Mucosa of stomach (tissue), 1 donor: ENCODE measurements at regions not wholly inside any gene's neighbourhood (a gene's known extent, or its start where the extent isn't known, plus 50 kb on each side); places are given as distances from the start of the nearest gene placed in this dataset.
"Not testable (repeated sequence)": the region's sequence is repeated elsewhere in the genome, so short reads cannot be mapped to it uniquely, and the experiment has no call there.

Experiments
- H3K27me3 ChIP-seq: one replicate; pipeline ENCODE4 v1.7.0; 2013; ENCODE audit warnings: mild to moderate bottlenecking, low read length; ENCODE audit not compliant: control insufficient read depth, insufficient read depth
- H3K36me3 ChIP-seq: one replicate; pipeline ENCODE4 v1.7.0; 2013; ENCODE audit warnings: low read length; ENCODE audit not compliant: control insufficient read depth, insufficient read depth
- H3K4me1 ChIP-seq: one replicate; pipeline ENCODE4 v1.7.0; 2013; ENCODE audit warnings: mild to moderate bottlenecking, low read length; ENCODE audit not compliant: control insufficient read depth, insufficient read depth
- H3K4me3 ChIP-seq: one replicate; pipeline ENCODE4 v1.7.0; 2013; ENCODE audit warnings: low read length
- H3K9ac ChIP-seq: one replicate; pipeline ENCODE4 v1.7.0; 2013; ENCODE audit warnings: mild to moderate bottlenecking, low read length, moderate library complexity
- H3K9me3 ChIP-seq: one replicate; pipeline ENCODE4 v1.7.0; 2013; ENCODE audit warnings: mild to moderate bottlenecking, low read length, moderate library complexity; ENCODE audit not compliant: control insufficient read depth
- donor health status: Pancreatic carcinoma.

GRCh38 chr1:238343852-238344251 is 453.1 kb upstream of the ZP4 start:
- no peaks in the 10 kb centered on the region for H3K4me1 ChIP-seq
- H3K27me3 ChIP-seq: no peaks in the 10 kb centered on the region
- no peak overlapping the region for H3K9ac ChIP-seq
- H3K4me3 ChIP-seq: no peak overlapping the region
- H3K9me3 ChIP-seq: no peaks in the 10 kb centered on the region
- H3K36me3 ChIP-seq: no peaks in the 10 kb centered on the region

- Histone ChIP-seq H3K4me1 (no peaks in the 10 kb centered on the region), H3K36me3 (no peaks in the 10 kb centered on the region), H3K9me3 (no peaks in the 10 kb centered on the region), H3K9ac (no peak overlapping the region), H3K27me3 (no peaks in the 10 kb centered on the region), H3K4me3 (no peak overlapping the region)
These were observed 450.7 kb upstream of the ZP4 start for GRCh38 chr1:238341395-238341794.

GRCh38 chr1:238340989-238341388 is 450.3 kb upstream of the ZP4 start:
- Histone ChIP-seq H3K9me3 (no peaks in the 10 kb centered on the region), H3K36me3 (no peaks in the 10 kb centered on the region), H3K27me3 (no peaks in the 10 kb centered on the region), H3K4me3 (no peak overlapping the region), H3K9ac (no peak overlapping the region), H3K4me1 (no peaks in the 10 kb centered on the region)

- no peaks in the 10 kb centered on the region for H3K27me3 ChIP-seq
- no peaks in the 10 kb centered on the region for H3K36me3 ChIP-seq
- H3K9ac ChIP-seq: no peak overlapping the region
- H3K4me3 ChIP-seq: no peak overlapping the region
- H3K4me1 ChIP-seq: peaks cover 21% of the 10 kb centered on the region
- no peaks in the 10 kb centered on the region for H3K9me3 ChIP-seq
These were observed 445.8 kb upstream of the ZP4 start for GRCh38 chr1:238336531-238336930.

GRCh38 chr1:238334170-238334569 is 443.4 kb upstream of the ZP4 start:
- no peaks in the 10 kb centered on the region for H3K27me3 ChIP-seq
- H3K4me3 ChIP-seq: no peak overlapping the region
- H3K36me3 ChIP-seq: no peaks in the 10 kb centered on the region
- no peaks in the 10 kb centered on the region for H3K9me3 ChIP-seq
- H3K9ac ChIP-seq: no peak overlapping the region
- peaks cover 28% of the 10 kb centered on the region for H3K4me1 ChIP-seq

GRCh38 chr1:238331557-238331956 is 440.8 kb upstream of the ZP4 start:
- Histone ChIP-seq H3K9ac (no peak overlapping the region), H3K4me1 (peaks cover 28% of the 10 kb centered on the region), H3K36me3 (no peaks in the 10 kb centered on the region), H3K9me3 (no peaks in the 10 kb centered on the region), H3K27me3 (no peaks in the 10 kb centered on the region), H3K4me3 (no peak overlapping the region)

GRCh38 chr1:238329671-238330070 is 438.9 kb upstream of the ZP4 start:
- peaks cover 23% of the 10 kb centered on the region for H3K4me1 ChIP-seq
- H3K36me3 ChIP-seq: no peaks in the 10 kb centered on the region
- H3K9me3 ChIP-seq: no peaks in the 10 kb centered on the region
- no peak overlapping the region for H3K9ac ChIP-seq
- no peak overlapping the region for H3K4me3 ChIP-seq
- no peaks in the 10 kb centered on the region for H3K27me3 ChIP-seq

- H3K36me3 ChIP-seq, H3K9me3 ChIP-seq, H3K27me3 ChIP-seq, H3K4me3 ChIP-seq, H3K9ac ChIP-seq: not testable (repeated sequence)
- peaks cover 20% of the 10 kb centered on the region for H3K4me1 ChIP-seq
These were observed 436.3 kb upstream of the ZP4 start for GRCh38 chr1:238327033-238327432.

GRCh38 chr1:238326479-238326878 is 435.8 kb upstream of the ZP4 start:
- H3K4me1 ChIP-seq: peaks cover 14% of the 10 kb centered on the region
- not testable (repeated sequence) for H3K4me3 ChIP-seq, H3K27me3 ChIP-seq, H3K9ac ChIP-seq, H3K9me3 ChIP-seq, H3K36me3 ChIP-seq

- Histone ChIP-seq H3K9ac (no peak overlapping the region), H3K4me1 (peaks cover 8% of the 10 kb centered on the region), H3K27me3 (no peaks in the 10 kb centered on the region), H3K9me3 (no peaks in the 10 kb centered on the region), H3K36me3 (no peaks in the 10 kb centered on the region), H3K4me3 (no peak overlapping the region)
These were observed 433.6 kb upstream of the ZP4 start for GRCh38 chr1:238324211-238324864.

- Histone ChIP-seq H3K4me1 (peaks cover 8% of the 10 kb centered on the region), H3K9ac (no peak overlapping the region), H3K36me3 (no peaks in the 10 kb centered on the region), H3K9me3 (no peaks in the 10 kb centered on the region), H3K4me3 (no peak overlapping the region), H3K27me3 (no peaks in the 10 kb centered on the region)
These were observed 432.8 kb upstream of the ZP4 start for GRCh38 chr1:238323490-238323889.

GRCh38 chr1:238319957-238320356 is 429.2 kb upstream of the ZP4 start:
- Histone ChIP-seq H3K27me3 (no peaks in the 10 kb centered on the region), H3K36me3 (no peaks in the 10 kb centered on the region), H3K9me3 (no peaks in the 10 kb centered on the region), H3K4me1 (peaks cover 8% of the 10 kb centered on the region), H3K9ac (no peak overlapping the region), H3K4me3 (no peak overlapping the region)
